GM12878 (cell line): ENCODE measurements at regions not wholly inside any gene's neighbourhood (a gene's known extent, or its start where the extent isn't known, plus 50 kb on each side); places are given as distances from the start of the nearest gene placed in this dataset.

ENCODE experiments used
- MLLT1 ChIP-seq: fragments of 450-650 bp; IDR thresholded peaks from 2 replicates; pipeline ENCODE4 v1.6.1; 2016; ENCODE audit warnings: mild to moderate bottlenecking
- POLR2A ChIP-seq: IDR thresholded peaks from 2 replicates; pipeline ENCODE4 v1.6.1; 2011; ENCODE audit warnings: low read depth, mild to moderate bottlenecking, low read length

- TF ChIP-seq MLLT1 = no peak
- TF ChIP-seq POLR2A = no peak
Observed at GRCh38 chr14:104390941-104391901, 188.3 kb upstream of the C14orf180 start.
